HepG2 (cell line): ENCODE measurements at regions not wholly inside any gene's neighbourhood (a gene's known extent, or its start where the extent isn't known, plus 50 kb on each side); places are given as distances from the start of the nearest gene placed in this dataset.
A peak's percentile ranks its signal among the peaks of the same experiment; 100 is the strongest.

Source experiments
- AGO2 ChIP-seq: fragments of 200-400 bp; formaldehyde crosslinking; optimal IDR thresholded peaks from 2 replicates; pipeline ENCODE3; 2017; ENCODE audit warnings: mild to moderate bottlenecking, low read depth, low read length, moderate library complexity
- SOX5 ChIP-seq: IDR thresholded peaks from 2 replicates; pipeline ENCODE4 v1.6.1; 2016; ENCODE audit warnings: borderline replicate concordance
- TP53 ChIP-seq: sonication (generic); formaldehyde crosslinking; conservative IDR thresholded peaks from 2 replicates; pipeline ENCODE4 v1.4.0; 2020; ENCODE audit warnings: missing genetic modification reagents
- ZNF790 ChIP-seq: sonication (generic); formaldehyde crosslinking; IDR thresholded peaks from 2 replicates; pipeline ENCODE4 v1.8.0; 2022; ENCODE audit warnings: missing genetic modification reagents, mild to moderate bottlenecking, borderline replicate concordance
- TF ChIP-seq, protein P1 (sequence below): sonication (generic); IDR thresholded peaks from 2 replicates; pipeline ENCODE4 v1.6.1; 2016; ENCODE audit warnings: low read depth, borderline replicate concordance
- TF ChIP-seq, protein P2 (sequence below): sonication (generic); formaldehyde crosslinking; IDR thresholded peaks from one replicate; pipeline ENCODE4 v1.5.1; 2020; ENCODE audit warnings: mild to moderate bottlenecking, missing genetic modification reagents; ENCODE audit errors: not compliant biosample characterization
- TF ChIP-seq, protein P3 (sequence below), 2 experiments: IDR thresholded peaks; 2 replicates each; pipeline ENCODE4 v1.6.1; 2011 to 2012; ENCODE audit warnings: low read length in 2 of 2, borderline replicate concordance in 1 of 2, low read depth in 1 of 2, mild to moderate bottlenecking in 1 of 2, moderate library complexity in 1 of 2
- TF ChIP-seq, protein P4 (sequence below): IDR thresholded peaks from 2 replicates; pipeline ENCODE4 v1.6.1; 2016; ENCODE audit warnings: missing biosample characterization, missing genetic modification reagents, low read depth
- TF ChIP-seq, protein P5 (sequence below): sonication (generic); formaldehyde crosslinking; IDR thresholded peaks from 2 replicates; pipeline ENCODE4 v1.4.0; 2020; ENCODE audit warnings: low read depth, mild to moderate bottlenecking, missing genetic modification reagents

DNA sequence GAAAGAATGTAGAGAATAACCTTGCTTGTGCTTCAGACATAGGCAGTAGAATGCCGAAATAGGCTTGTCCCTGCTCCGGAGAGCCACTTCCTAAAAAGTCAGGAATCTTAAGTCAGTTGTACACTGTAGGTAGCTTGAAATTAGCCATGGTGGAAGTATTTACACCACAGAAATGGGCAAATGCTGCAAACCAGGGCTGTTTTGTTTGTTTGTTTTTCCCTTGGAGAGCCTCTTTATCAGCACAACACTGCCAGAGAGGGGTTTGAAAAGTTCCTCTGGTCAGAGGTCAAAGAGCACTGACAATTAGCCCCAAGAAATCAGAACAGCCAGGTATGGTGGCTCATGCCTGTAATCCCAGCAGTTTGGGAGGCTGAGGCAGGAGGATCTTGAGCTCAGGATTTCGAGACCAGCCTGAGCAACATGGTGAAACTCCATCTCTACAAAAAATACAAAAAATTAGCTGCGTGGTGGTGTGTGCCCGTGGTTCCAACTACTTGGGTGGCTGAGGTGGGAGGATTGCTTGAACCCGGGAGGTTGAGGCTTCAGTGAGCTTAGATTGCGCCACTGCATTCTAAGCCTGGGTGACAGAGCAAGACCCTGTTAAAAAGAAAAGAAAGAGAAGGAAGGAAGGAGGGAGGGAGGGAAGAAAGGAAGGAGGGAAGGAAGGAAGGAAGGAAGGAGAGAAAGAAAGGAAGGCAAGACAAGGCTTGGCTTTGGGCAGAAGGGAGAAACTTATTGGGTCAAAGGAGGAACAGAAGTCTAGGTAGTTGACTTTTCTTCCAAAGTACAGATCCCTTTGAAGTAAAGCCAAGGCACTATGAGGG is 61.0 kb upstream of the ZMYND8 start (continued):
- TF ChIP-seq, protein P1, sequence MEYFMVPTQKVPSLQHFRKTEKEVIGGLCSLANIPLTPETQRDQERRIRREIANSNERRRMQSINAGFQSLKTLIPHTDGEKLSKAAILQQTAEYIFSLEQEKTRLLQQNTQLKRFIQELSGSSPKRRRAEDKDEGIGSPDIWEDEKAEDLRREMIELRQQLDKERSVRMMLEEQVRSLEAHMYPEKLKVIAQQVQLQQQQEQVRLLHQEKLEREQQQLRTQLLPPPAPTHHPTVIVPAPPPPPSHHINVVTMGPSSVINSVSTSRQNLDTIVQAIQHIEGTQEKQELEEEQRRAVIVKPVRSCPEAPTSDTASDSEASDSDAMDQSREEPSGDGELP: no peak
- no peak for TF ChIP-seq AGO2
- TF ChIP-seq ZNF790 (CRISPR knock-in tag): no peak
- peak; percentile 63; the same call in 1 of the 2 replicates for TF ChIP-seq SOX5 (CRISPR knock-in tag)
- TF ChIP-seq, protein P2, sequence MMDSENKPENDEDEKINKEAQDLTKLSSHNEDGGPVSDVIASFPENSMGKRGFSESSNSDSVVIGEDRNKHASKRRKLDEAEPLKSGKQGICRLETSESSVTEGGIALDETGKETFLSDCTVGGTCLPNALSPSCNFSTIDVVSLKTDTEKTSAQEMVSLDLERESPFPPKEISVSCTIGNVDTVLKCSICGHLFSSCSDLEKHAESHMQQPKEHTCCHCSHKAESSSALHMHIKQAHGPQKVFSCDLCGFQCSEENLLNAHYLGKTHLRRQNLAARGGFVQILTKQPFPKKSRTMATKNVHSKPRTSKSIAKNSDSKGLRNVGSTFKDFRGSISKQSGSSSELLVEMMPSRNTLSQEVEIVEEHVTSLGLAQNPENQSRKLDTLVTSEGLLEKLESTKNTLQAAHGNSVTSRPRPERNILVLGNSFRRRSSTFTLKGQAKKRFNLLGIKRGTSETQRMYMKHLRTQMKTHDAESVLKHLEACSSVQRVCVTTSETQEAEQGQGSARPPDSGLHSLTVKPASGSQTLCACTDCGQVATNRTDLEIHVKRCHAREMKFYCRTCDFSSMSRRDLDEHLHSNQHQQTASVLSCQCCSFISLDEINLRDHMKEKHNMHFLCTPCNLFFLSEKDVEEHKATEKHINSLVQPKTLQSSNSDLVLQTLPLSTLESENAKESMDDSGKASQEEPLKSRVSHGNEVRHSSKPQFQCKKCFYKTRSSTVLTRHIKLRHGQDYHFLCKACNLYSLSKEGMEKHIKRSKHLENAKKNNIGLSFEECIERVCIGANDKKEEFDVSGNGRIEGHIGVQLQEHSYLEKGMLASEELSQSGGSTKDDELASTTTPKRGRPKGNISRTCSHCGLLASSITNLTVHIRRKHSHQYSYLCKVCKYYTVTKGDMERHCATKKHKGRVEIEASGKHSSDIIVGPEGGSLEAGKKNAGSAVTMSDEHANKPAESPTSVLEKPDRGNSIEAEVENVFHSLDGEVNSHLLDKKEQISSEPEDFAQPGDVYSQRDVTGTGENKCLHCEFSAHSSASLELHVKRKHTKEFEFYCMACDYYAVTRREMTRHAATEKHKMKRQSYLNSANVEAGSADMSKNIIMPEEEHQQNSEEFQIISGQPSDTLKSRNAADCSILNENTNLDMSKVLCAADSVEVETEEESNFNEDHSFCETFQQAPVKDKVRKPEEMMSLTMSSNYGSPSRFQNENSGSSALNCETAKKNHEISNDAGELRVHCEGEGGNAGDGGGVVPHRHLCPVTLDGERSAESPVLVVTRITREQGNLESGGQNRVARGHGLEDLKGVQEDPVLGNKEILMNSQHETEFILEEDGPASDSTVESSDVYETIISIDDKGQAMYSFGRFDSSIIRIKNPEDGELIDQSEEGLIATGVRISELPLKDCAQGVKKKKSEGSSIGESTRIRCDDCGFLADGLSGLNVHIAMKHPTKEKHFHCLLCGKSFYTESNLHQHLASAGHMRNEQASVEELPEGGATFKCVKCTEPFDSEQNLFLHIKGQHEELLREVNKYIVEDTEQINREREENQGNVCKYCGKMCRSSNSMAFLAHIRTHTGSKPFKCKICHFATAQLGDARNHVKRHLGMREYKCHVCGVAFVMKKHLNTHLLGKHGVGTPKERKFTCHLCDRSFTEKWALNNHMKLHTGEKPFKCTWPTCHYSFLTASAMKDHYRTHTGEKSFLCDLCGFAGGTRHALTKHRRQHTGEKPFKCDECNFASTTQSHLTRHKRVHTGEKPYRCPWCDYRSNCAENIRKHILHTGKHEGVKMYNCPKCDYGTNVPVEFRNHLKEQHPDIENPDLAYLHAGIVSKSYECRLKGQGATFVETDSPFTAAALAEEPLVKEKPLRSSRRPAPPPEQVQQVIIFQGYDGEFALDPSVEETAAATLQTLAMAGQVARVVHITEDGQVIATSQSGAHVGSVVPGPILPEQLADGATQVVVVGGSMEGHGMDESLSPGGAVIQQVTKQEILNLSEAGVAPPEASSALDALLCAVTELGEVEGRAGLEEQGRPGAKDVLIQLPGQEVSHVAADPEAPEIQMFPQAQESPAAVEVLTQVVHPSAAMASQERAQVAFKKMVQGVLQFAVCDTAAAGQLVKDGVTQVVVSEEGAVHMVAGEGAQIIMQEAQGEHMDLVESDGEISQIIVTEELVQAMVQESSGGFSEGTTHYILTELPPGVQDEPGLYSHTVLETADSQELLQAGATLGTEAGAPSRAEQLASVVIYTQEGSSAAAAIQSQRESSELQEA: no peak
- TF ChIP-seq, protein P3, sequence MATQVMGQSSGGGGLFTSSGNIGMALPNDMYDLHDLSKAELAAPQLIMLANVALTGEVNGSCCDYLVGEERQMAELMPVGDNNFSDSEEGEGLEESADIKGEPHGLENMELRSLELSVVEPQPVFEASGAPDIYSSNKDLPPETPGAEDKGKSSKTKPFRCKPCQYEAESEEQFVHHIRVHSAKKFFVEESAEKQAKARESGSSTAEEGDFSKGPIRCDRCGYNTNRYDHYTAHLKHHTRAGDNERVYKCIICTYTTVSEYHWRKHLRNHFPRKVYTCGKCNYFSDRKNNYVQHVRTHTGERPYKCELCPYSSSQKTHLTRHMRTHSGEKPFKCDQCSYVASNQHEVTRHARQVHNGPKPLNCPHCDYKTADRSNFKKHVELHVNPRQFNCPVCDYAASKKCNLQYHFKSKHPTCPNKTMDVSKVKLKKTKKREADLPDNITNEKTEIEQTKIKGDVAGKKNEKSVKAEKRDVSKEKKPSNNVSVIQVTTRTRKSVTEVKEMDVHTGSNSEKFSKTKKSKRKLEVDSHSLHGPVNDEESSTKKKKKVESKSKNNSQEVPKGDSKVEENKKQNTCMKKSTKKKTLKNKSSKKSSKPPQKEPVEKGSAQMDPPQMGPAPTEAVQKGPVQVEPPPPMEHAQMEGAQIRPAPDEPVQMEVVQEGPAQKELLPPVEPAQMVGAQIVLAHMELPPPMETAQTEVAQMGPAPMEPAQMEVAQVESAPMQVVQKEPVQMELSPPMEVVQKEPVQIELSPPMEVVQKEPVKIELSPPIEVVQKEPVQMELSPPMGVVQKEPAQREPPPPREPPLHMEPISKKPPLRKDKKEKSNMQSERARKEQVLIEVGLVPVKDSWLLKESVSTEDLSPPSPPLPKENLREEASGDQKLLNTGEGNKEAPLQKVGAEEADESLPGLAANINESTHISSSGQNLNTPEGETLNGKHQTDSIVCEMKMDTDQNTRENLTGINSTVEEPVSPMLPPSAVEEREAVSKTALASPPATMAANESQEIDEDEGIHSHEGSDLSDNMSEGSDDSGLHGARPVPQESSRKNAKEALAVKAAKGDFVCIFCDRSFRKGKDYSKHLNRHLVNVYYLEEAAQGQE (IDR thresholded peaks at IDR 0.05; ENCODE audit: borderline replicate concordance in 1 of 2, low read depth in 1 of 2, low read length in 2 of 2): no peak
- no peak for TF ChIP-seq TP53 (CRISPR knock-in tag)
- TF ChIP-seq, protein P4, sequence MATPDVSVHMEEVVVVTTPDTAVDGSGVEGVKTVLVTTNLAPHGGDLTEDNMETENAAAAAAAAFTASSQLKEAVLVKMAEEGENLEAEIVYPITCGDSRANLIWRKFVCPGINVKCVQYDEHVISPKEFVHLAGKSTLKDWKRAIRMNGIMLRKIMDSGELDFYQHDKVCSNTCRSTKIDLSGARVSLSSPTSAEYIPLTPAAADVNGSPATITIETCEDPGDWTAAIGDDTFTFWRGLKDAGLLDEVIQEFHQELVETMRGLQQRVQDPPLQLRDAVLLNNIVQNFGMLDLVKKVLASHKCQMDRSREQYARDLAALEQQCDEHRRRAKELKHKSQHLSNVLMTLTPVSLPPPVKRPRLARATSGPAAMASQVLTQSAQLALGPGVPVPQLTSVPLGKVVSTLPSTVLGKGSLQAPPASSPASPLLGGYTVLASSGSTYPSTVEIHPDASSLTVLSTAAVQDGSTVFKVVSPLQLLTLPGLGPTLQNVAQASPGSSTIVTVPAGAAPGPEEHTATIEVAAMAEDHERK: no peak
- TF ChIP-seq, protein P5, sequence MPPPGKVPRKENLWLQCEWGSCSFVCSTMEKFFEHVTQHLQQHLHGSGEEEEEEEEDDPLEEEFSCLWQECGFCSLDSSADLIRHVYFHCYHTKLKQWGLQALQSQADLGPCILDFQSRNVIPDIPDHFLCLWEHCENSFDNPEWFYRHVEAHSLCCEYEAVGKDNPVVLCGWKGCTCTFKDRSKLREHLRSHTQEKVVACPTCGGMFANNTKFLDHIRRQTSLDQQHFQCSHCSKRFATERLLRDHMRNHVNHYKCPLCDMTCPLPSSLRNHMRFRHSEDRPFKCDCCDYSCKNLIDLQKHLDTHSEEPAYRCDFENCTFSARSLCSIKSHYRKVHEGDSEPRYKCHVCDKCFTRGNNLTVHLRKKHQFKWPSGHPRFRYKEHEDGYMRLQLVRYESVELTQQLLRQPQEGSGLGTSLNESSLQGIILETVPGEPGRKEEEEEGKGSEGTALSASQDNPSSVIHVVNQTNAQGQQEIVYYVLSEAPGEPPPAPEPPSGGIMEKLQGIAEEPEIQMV: no peak
